GM23248 (cell line): ENCODE measurements at regions not wholly inside any gene's neighbourhood (a gene's known extent, or its start where the extent isn't known, plus 50 kb on each side); places are given as distances from the start of the nearest gene placed in this dataset.
A peak's percentile ranks its signal among the peaks of the same experiment; 100 is the strongest.

Source experiments
- DNase-seq: peaks from one replicate; pipeline ENCODE4 v3.0.0-alpha.2; 2015
- H2AFZ ChIP-seq: fragments of 200-600 bp; sonication (generic); 2 replicates; pipeline ENCODE4 v1.6.1; 2016; ENCODE audit warnings: antibody characterized with exemption
- H3F3A ChIP-seq: fragments of 200-600 bp; sonication (generic); 2 replicates; pipeline ENCODE4 v1.6.1; 2016; ENCODE audit warnings: mild to moderate bottlenecking, antibody characterized with exemption, mixed run types; ENCODE audit not compliant: insufficient read depth
- H3K27ac ChIP-seq: fragments of 200-600 bp; sonication (generic); 2 replicates; pipeline ENCODE4 v1.5.1; 2016; ENCODE audit warnings: mild to moderate bottlenecking
- H3K27me3 ChIP-seq: fragments of 200-600 bp; sonication (generic); replicated peaks from 2 replicates; pipeline ENCODE4 v1.6.1; 2016; ENCODE audit warnings: mild to moderate bottlenecking; ENCODE audit not compliant: insufficient read depth
- H3K36me3 ChIP-seq: fragments of 200-600 bp; sonication (generic); 2 replicates; pipeline ENCODE4 v1.6.1; 2016; ENCODE audit warnings: low read depth, mild to moderate bottlenecking
- H3K4me1 ChIP-seq: fragments of 200-600 bp; sonication (generic); 2 replicates; pipeline ENCODE4 v1.6.1; 2016; ENCODE audit warnings: mild to moderate bottlenecking; ENCODE audit not compliant: insufficient read depth
- H3K4me2 ChIP-seq: fragments of 200-600 bp; sonication (generic); one replicate; pipeline ENCODE4 v1.6.1; 2016; ENCODE audit warnings: mild to moderate bottlenecking; ENCODE audit not compliant: unreplicated experiment
- H3K4me3 ChIP-seq: fragments of 200-600 bp; sonication (generic); 2 replicates; pipeline ENCODE4 v1.5.1; 2016; ENCODE audit warnings: mild to moderate bottlenecking
- H3K79me2 ChIP-seq: fragments of 200-600 bp; sonication (generic); 2 replicates; pipeline ENCODE4 v1.6.1; 2016; ENCODE audit warnings: mild to moderate bottlenecking; ENCODE audit not compliant: insufficient read depth
- H3K9ac ChIP-seq: fragments of 200-600 bp; sonication (generic); 2 replicates; pipeline ENCODE4 v1.6.1; 2016; ENCODE audit warnings: mild to moderate bottlenecking
- H3K9me2 ChIP-seq: fragments of 200-600 bp; sonication (generic); 2 replicates; pipeline ENCODE4 v1.6.1; 2016; ENCODE audit warnings: mixed run types, mild to moderate bottlenecking, moderate library complexity; ENCODE audit not compliant: insufficient read depth
- H3K9me3 ChIP-seq: fragments of 200-600 bp; sonication (generic); one replicate; pipeline ENCODE4 v1.6.1; 2017; ENCODE audit warnings: low read depth
- H4K20me1 ChIP-seq: fragments of 200-600 bp; sonication (generic); 2 replicates; pipeline ENCODE4 v1.6.0; 2016; ENCODE audit not compliant: insufficient read depth
- EZH2 ChIP-seq: fragments of 200-600 bp; sonication (generic); IDR thresholded peaks from 2 replicates; pipeline ENCODE4 v1.6.1; 2018; ENCODE audit warnings: antibody characterized with exemption, mild to moderate bottlenecking; ENCODE audit not compliant: insufficient read depth, poor library complexity, severe bottlenecking
- EZH2phosphoT487 ChIP-seq: fragments of 200-600 bp; sonication (generic); IDR thresholded peaks from 2 replicates; pipeline ENCODE4 v1.6.1; 2018; ENCODE audit warnings: antibody characterized with exemption, moderate library complexity, mild to moderate bottlenecking, low read depth; ENCODE audit not compliant: insufficient read depth
- WGBS, 2 experiments: methylation state at CpG; one replicate each; pipeline ENCODE4 v1.1.6; 2015 to 2017; ENCODE audit warnings: low lambda C conversion rate in 2 of 2, low coverage in 1 of 2; ENCODE audit errors: missing lambda C conversion rate in 2 of 2; 5-methylcytosine and 5-hydroxymethylcytosine counted together
- in situ Hi-C: fragments of 300-500 bp; cut with MboI; formaldehyde crosslinking; loops from 2 replicates; pipeline ENCODE4 v1.15.0; 2020

DNA sequence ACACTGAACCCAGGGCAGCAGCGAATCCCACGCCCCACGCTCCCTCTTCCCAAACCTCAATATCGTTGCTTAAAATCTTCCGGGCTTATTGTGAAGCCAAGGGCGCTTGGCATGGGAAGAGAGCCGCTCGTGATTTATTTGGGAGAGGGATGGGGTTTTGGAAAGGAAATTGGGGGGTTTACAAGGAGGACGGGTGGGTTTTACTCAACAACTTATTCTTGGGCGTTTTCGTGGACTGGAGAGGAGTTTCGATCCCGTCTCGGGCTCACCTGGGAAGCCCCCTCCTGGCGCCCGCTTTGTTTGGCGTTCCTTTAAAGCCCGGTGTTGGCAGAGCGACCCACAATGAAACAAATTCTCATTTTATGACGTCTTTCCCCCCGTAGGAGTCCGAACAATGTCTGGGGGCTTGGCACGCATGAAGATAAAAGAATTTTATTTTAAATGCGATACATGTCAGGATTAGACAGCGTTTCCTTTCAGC, 135.3 kb downstream of the INSIG2 start:
- in situ Hi-C loops = no loop called here
- peak overlapping the region; percentile 89 for H3K9ac ChIP-seq
- TF ChIP-seq EZH2phosphoT487 (no peak), EZH2 (no peak)
- no peaks in the 10 kb centered on the region for H3K27me3 ChIP-seq
- H3K4me1 ChIP-seq = peaks cover 21% of the 10 kb centered on the region
- H3K9me2 ChIP-seq = no peaks in the 10 kb centered on the region
- peak; percentile 71 for DNase-seq
- 1 to 2% methylated on average over 25 of the region's 25 CpGs for WGBS, 2 experiments
- peak overlapping the region; percentile 96 for H2AFZ ChIP-seq
- peak overlapping the region; percentile 89 for H3K27ac ChIP-seq
- no peaks in the 10 kb centered on the region for H3K36me3 ChIP-seq
- H3K9me3 ChIP-seq = no peaks in the 10 kb centered on the region
- H3K79me2 ChIP-seq = no peaks in the 10 kb centered on the region
- peak overlapping the region; percentile 78 for H3K4me3 ChIP-seq
- no peaks in the 10 kb centered on the region for H4K20me1 ChIP-seq
- no peaks in the 10 kb centered on the region for H3F3A ChIP-seq
- H3K4me2 ChIP-seq = peak overlapping the region; percentile 99

DNA sequence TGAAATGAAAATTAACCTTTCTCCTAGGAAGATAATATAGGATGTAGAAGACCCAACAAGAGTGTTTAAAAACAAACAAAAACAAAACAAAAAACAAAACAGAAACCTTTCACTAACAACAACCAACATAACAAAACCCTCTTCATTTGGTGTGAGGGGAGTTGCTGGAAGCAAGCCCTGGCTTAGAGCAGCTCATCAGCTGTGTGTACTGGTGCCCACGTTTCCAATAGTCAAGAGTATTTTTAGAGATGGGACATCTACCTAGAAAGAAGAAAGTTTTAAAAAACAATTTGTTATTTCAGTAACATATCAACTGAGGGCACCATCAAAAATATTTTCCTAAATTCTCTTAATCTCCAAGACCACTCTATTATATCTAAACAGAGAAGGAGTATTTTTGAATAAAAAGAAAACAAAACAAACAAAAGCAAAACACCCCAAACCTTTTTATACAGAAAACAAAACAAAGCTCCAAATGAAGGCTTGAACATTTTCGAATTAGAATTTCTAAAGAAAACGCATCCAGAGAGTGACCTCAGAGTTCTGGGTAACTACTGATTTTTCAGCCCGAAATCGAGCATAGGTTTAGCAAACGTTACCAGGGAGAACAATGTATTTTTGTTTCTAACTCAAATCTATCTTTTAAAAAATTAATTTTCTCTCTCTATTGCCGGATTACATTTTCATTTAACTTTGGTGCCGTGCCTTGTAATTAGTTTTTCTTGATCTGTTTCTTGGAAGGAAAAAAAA, 134.6 kb downstream of the INSIG2 start:
- peak overlapping the region; percentile 99 for H3K4me2 ChIP-seq
- H2AFZ ChIP-seq = peak overlapping the region; percentile 96
- peak overlapping the region; percentile 89 for H3K27ac ChIP-seq
- H3K79me2 ChIP-seq = no peaks in the 10 kb centered on the region
- peaks cover 19% of the 10 kb centered on the region for H3K4me1 ChIP-seq
- peak; percentile 53 for DNase-seq
- no peaks in the 10 kb centered on the region for H3K9me2 ChIP-seq
- H3F3A ChIP-seq = no peaks in the 10 kb centered on the region
- no peaks in the 10 kb centered on the region for H3K27me3 ChIP-seq
- H3K9ac ChIP-seq = peak overlapping the region; percentile 89
- H3K36me3 ChIP-seq = no peaks in the 10 kb centered on the region
- in situ Hi-C loops = no loop called here
- no peaks in the 10 kb centered on the region for H4K20me1 ChIP-seq
- TF ChIP-seq EZH2phosphoT487 (no peak), EZH2 (no peak)
- 1 to 2% methylated on average over 8 of the region's 8 CpGs for WGBS, 2 experiments
- no peaks in the 10 kb centered on the region for H3K9me3 ChIP-seq
- peak overlapping the region; percentile 78 for H3K4me3 ChIP-seq

DNA sequence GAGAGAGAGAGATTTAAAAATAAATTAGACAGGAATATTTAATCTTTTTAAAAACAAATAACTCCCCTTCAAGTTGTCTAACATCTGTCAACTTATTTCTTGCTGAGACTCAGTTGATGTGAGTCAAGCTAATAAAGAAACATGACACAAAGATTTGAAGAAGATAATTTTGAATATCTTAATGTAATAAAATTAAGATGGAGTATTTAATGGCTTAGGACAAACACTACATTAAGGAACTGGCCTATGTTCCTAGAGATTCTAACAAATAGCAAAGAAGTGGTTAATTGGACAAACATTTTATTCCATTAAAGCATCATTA, 134.0 kb downstream of the INSIG2 start:
- DNase-seq = no peak
- no peaks in the 10 kb centered on the region for H4K20me1 ChIP-seq
- H2AFZ ChIP-seq = peak overlapping the region; percentile 96
- peaks cover 12% of the 10 kb centered on the region for H3K4me1 ChIP-seq
- H3K27me3 ChIP-seq = no peaks in the 10 kb centered on the region
- no peak for TF ChIP-seq EZH2
- TF ChIP-seq EZH2phosphoT487 = no peak
- H3K36me3 ChIP-seq = no peaks in the 10 kb centered on the region
- H3K4me2 ChIP-seq = peak overlapping the region; percentile 99
- H3K4me3 ChIP-seq = no peak overlapping the region
- H3K79me2 ChIP-seq = no peaks in the 10 kb centered on the region
- peak overlapping the region; percentile 89 for H3K9ac ChIP-seq
- in situ Hi-C loops = no loop called here
- H3K9me2 ChIP-seq = no peaks in the 10 kb centered on the region
- peak overlapping the region; percentile 89 for H3K27ac ChIP-seq
- no peaks in the 10 kb centered on the region for H3F3A ChIP-seq
- no peaks in the 10 kb centered on the region for H3K9me3 ChIP-seq

DNA sequence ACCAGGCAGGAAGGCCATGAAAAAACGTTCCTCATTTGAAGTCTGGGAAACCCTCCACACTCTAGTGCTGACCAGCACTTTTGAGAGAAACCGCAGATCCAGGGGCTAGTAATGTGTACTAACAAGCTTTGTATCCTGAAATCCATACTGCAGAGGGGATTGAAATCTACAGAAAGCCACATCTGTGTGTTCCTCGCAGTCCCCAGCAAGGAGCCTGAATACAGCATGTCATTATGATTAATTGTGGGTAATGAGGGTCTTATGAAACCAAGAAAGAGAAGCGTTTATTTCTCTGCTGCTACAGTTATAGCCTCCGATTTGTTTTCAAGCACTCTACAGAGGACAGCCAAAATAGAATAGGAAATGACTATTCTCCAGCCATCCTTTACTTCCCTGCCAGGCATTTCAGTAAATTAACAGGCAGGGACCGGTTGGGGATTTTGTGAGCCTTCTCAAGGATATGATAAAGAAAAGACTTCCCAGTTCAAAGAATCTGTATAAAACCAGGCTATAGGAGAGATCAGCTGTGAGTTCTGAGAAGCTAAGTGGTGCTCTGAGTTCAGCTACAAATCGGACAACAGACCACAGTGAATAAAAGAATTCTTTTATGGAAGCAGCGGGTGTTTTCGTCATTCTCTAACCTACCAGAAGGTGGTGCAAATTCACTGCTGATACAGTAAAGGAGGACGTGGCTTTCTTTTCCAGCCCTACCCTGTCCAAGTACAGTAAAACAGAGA, 133.4 kb downstream of the INSIG2 start:
- peak overlapping the region; percentile 99 for H3K4me2 ChIP-seq
- H2AFZ ChIP-seq = peak overlapping the region; percentile 96
- H3K4me1 ChIP-seq = peaks cover 12% of the 10 kb centered on the region
- H3K9me2 ChIP-seq = no peaks in the 10 kb centered on the region
- no peak overlapping the region for H3K4me3 ChIP-seq
- H3K9me3 ChIP-seq = no peaks in the 10 kb centered on the region
- TF ChIP-seq EZH2phosphoT487 (no peak), EZH2 (no peak)
- H3K9ac ChIP-seq = peak overlapping the region; percentile 89
- H3K79me2 ChIP-seq = no peaks in the 10 kb centered on the region
- no peaks in the 10 kb centered on the region for H3K36me3 ChIP-seq
- WGBS, 2 experiments = 28 to 29% methylated on average over 10 of the region's 10 CpGs
- peak overlapping the region; percentile 89 for H3K27ac ChIP-seq
- no peaks in the 10 kb centered on the region for H3K27me3 ChIP-seq
- no peaks in the 10 kb centered on the region for H4K20me1 ChIP-seq
- peak; percentile 92 for DNase-seq
- no peaks in the 10 kb centered on the region for H3F3A ChIP-seq
- in situ Hi-C loops = no loop called here
